ENCODE measurements at regions not wholly inside any gene's neighbourhood (a gene's known extent, or its start where the extent isn't known, plus 50 kb on each side); places are given as distances from the start of the nearest gene placed in this dataset.

DNA sequence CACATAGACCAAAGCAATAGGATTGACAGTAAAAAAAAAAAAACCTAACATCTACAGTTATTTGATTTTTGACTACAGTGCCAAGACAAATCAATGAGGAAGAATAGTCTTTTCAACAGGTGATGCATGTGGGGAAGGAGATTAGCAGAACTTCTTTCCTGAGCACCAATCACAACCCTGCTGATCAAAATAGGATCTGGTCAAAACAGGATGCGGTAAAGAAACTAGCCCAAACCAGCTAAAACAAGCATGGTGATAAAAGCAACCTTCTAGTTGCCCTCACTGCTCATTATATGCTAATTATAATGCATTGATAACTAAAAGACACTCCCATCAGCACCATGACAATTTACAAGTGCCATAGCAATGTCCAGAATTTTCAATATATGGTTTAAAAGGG is 667.5 kb downstream of the GRXCR1 start:
- Histone ChIP-seq H3K27ac (ENCODE audit: extremely low read depth, low read depth, low read length) (no peak overlapping the region), H3K4me1 (ENCODE audit: control insufficient read depth, insufficient read depth, low read length) (no peaks in the 10 kb centered on the region), H3K9me3 (ENCODE audit: control insufficient read depth, insufficient read depth, low read depth, low read length) (no peaks in the 10 kb centered on the region), H3K4me3 (ENCODE audit: low read depth, low read length) (no peak overlapping the region), H3K36me3 (ENCODE audit: control insufficient read depth in 2 of 2, insufficient read depth in 1 of 2, low read length in 2 of 2) (no peaks in the 10 kb centered on the region)
- POLR2A ChIA-PET, result no interaction called here
- CTCF ChIA-PET, result no interaction called here
- TF ChIP-seq, protein P1, sequence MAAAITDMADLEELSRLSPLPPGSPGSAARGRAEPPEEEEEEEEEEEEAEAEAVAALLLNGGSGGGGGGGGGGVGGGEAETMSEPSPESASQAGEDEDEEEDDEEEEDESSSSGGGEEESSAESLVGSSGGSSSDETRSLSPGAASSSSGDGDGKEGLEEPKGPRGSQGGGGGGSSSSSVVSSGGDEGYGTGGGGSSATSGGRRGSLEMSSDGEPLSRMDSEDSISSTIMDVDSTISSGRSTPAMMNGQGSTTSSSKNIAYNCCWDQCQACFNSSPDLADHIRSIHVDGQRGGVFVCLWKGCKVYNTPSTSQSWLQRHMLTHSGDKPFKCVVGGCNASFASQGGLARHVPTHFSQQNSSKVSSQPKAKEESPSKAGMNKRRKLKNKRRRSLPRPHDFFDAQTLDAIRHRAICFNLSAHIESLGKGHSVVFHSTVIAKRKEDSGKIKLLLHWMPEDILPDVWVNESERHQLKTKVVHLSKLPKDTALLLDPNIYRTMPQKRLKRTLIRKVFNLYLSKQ (tag by site-specific recombination; IDR thresholded peaks at IDR 0.05; ENCODE audit: borderline replicate concordance), result no peak
- TF ChIP-seq, protein P2, sequence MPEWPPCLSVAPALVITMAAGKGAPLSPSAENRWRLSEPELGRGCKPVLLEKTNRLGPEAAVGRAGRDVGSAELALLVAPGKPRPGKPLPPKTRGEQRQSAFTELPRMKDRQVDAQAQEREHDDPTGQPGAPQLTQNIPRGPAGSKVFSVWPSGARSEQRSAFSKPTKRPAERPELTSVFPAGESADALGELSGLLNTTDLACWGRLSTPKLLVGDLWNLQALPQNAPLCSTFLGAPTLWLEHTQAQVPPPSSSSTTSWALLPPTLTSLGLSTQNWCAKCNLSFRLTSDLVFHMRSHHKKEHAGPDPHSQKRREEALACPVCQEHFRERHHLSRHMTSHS (tag by site-specific recombination; IDR thresholded peaks at IDR 0.05), result no peak
- TF ChIP-seq ZNF664 (tag by site-specific recombination; IDR thresholded peaks at IDR 0.05) (no peak), SETDB1 (IDR thresholded peaks at IDR 0.05; ENCODE audit: insufficient read length, low read length) (no peak), ZNF596 (tag by site-specific recombination; IDR thresholded peaks at IDR 0.05) (no peak), ZNF132 (tag by site-specific recombination; IDR thresholded peaks at IDR 0.05; ENCODE audit: borderline replicate concordance) (no peak), ZNF266 (tag by site-specific recombination; IDR thresholded peaks at IDR 0.05; ENCODE audit: low read depth) (no peak), SALL2 (tag by site-specific recombination; IDR thresholded peaks at IDR 0.05; ENCODE audit: borderline replicate concordance) (no peak), REPIN1 (tag by site-specific recombination; IDR thresholded peaks at IDR 0.05; ENCODE audit: low read depth) (no peak), ZNF223 (tag by site-specific recombination; IDR thresholded peaks at IDR 0.05) (no peak), ZNF274 (IDR thresholded peaks at IDR 0.05; ENCODE audit: low read length) (no peak), ZNF274 (tag by site-specific recombination; IDR thresholded peaks at IDR 0.05; ENCODE audit: borderline replicate concordance) (no peak), KLF16 (tag by site-specific recombination; IDR thresholded peaks at IDR 0.05) (no peak), ZNF48 (tag by site-specific recombination; IDR thresholded peaks at IDR 0.05) (no peak), ZNF157 (tag by site-specific recombination; IDR thresholded peaks at IDR 0.05) (no peak)
- TF ChIP-seq, protein P3, sequence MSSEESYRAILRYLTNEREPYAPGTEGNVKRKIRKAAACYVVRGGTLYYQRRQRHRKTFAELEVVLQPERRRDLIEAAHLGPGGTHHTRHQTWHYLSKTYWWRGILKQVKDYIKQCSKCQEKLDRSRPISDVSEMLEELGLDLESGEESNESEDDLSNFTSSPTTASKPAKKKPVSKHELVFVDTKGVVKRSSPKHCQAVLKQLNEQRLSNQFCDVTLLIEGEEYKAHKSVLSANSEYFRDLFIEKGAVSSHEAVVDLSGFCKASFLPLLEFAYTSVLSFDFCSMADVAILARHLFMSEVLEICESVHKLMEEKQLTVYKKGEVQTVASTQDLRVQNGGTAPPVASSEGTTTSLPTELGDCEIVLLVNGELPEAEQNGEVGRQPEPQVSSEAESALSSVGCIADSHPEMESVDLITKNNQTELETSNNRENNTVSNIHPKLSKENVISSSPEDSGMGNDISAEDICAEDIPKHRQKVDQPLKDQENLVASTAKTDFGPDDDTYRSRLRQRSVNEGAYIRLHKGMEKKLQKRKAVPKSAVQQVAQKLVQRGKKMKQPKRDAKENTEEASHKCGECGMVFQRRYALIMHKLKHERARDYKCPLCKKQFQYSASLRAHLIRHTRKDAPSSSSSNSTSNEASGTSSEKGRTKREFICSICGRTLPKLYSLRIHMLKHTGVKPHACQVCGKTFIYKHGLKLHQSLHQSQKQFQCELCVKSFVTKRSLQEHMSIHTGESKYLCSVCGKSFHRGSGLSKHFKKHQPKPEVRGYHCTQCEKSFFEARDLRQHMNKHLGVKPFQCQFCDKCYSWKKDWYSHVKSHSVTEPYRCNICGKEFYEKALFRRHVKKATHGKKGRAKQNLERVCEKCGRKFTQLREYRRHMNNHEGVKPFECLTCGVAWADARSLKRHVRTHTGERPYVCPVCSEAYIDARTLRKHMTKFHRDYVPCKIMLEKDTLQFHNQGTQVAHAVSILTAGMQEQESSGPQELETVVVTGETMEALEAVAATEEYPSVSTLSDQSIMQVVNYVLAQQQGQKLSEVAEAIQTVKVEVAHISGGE (tag by site-specific recombination; conservative IDR thresholded peaks at IDR 0.05; ENCODE audit: low read depth), result no peak
- TF ChIP-seq, protein P4, sequence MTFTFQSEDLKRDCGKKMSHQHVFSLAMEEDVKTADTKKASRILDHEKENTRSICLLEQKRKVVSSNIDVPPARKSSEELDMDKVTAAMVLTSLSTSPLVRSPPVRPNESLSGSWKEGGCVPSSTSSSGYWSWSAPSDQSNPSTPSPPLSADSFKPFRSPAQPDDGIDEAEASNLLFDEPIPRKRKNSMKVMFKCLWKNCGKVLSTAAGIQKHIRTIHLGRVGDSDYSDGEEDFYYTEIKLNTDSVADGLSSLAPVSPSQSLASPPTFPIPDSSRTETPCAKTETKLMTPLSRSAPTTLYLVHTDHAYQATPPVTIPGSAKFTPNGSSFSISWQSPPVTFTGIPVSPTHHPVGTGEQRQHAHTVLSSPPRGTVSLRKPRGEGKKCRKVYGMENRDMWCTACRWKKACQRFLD (tag by site-specific recombination; IDR thresholded peaks at IDR 0.05), result no peak

DNA sequence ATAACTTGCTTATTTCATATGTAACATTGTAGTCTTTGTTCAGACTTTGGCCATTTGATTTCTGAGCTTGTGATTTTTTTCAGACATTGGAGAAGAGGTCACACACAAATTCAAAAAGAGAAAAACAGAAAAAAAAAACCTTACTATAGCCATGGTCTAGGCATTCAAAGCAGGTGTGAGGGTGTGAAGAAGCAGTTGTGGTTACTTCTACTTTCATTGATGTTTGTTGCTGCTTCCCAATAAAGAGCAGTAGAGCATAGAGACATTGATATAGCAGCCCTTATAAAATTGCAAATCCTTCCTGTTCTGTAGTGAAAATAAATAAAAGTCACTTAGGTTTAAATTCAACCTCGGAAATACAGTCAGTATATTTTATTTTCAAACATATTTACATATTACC is 671.6 kb downstream of the GRXCR1 start:
- H3K9me3 ChIP-seq (ENCODE audit: control insufficient read depth, insufficient read depth, low read depth, low read length), result no peaks in the 10 kb centered on the region
- ChIA-PET CTCF (no interaction called here), POLR2A (interaction anchor here (0.6 kb wide), 1 partner anchor 292 kb away, joined by 3 read pairs; no protein-coding TSS in a partner anchor)
- H3K36me3 ChIP-seq (ENCODE audit: control insufficient read depth in 2 of 2, insufficient read depth in 1 of 2, low read length in 2 of 2), result no peaks in the 10 kb centered on the region
- H3K4me3 ChIP-seq (ENCODE audit: low read depth, low read length), result no peak overlapping the region
- H3K27ac ChIP-seq (ENCODE audit: extremely low read depth, low read depth, low read length), result no peak overlapping the region
- H3K4me1 ChIP-seq (ENCODE audit: control insufficient read depth, insufficient read depth, low read length), result no peaks in the 10 kb centered on the region
- TF ChIP-seq KLF8 (tag by site-specific recombination; IDR thresholded peaks at IDR 0.05) (no peak), ZNF184 (tag by site-specific recombination; IDR thresholded peaks at IDR 0.05) (no peak)
- TF ChIP-seq, protein P5, sequence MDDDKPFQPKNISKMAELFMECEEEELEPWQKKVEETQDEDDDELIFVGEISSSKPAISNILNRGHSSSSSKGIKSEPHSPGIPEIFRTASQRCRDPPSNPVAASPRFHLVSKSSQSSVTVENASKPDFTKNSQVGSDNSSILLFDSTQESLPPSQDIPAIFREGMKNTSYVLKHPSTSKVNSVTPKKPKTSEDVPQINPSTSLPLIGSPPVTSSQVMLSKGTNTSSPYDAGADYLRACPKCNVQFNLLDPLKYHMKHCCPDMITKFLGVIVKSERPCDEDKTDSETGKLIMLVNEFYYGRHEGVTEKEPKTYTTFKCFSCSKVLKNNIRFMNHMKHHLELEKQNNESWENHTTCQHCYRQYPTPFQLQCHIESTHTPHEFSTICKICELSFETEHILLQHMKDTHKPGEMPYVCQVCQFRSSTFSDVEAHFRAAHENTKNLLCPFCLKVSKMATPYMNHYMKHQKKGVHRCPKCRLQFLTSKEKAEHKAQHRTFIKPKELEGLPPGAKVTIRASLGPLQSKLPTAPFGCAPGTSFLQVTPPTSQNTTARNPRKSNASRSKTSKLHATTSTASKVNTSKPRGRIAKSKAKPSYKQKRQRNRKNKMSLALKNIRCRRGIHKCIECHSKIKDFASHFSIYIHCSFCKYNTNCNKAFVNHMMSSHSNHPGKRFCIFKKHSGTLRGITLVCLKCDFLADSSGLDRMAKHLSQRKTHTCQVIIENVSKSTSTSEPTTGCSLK (tag by site-specific recombination; IDR thresholded peaks at IDR 0.05), result no peak
